Erythroblast (primary cell): ENCODE measurements at regions not wholly inside any gene's neighbourhood (a gene's known extent, or its start where the extent isn't known, plus 50 kb on each side); places are given as distances from the start of the nearest gene placed in this dataset.

Experiments used
- GATA1 ChIP-seq: IDR thresholded peaks from 2 replicates; pipeline ENCODE4 v1.6.1; 2011; ENCODE audit warnings: low read depth, mild to moderate bottlenecking, control low read depth, low read length, moderate library complexity
- POLR2A ChIP-seq: IDR thresholded peaks from 2 replicates; pipeline ENCODE4 v1.6.1; 2011; ENCODE audit warnings: mild to moderate bottlenecking, low read length

DNA sequence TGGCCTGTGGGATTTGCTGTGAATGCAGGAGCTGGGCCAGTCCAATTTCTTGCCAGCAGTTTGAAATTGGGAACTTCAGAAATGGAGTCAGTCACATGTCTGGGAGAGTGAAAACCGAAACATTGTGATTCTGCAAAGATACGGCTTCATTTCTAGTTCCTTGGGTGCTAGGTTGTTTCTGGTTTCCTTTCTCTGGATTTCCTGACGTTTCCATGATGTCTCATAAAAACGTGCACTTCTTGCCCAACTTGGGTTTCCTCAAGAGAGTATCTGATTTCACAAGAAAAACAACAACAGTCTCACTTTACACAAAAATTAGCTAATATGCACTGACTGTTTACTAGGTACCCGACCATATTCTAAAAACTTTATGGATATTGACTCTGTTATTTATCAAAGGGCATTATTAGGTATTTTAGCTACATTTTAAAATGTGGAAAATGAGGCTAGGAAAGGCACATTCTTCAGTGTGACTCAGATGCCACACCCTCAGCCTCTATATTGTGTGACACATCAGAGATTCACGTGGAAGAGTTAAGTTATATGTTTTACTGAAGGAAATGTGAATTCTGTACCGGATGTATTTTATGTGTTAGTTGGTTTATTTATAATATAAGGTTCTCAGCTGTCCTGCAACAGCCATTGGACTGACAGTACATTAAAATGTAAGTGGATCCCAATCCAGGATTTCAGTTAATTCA lies 225.0 kb upstream of the PUDP start:
- TF ChIP-seq POLR2A (no peak), GATA1 (no peak)
